Bronchial epithelial cell (primary cell): ENCODE measurements at regions not wholly inside any gene's neighbourhood (a gene's known extent, or its start where the extent isn't known, plus 50 kb on each side); places are given as distances from the start of the nearest gene placed in this dataset.
"Not testable (repeated sequence)": the region's sequence is repeated elsewhere in the genome, so short reads cannot be mapped to it uniquely, and the experiment has no call there.

Source experiments
- DNase-seq: peaks from one replicate; pipeline ENCODE4 v3.0.0-alpha.2; 2010; ENCODE audit warnings: low read depth
- FAIRE-seq: peaks from 2 replicates; lab custom pipeline; 2011; peaks lifted over from hg19 to GRCh38; lab: Jason Lieb, UNC
- H3K27me3 ChIP-seq: 2 replicates; pipeline ENCODE4 v1.5.1; 2011; ENCODE audit warnings: low read length; ENCODE audit not compliant: control insufficient read depth, insufficient read depth
- H3K36me3 ChIP-seq: 2 replicates; pipeline ENCODE4 v1.5.1; 2011; ENCODE audit warnings: low read length; ENCODE audit not compliant: control insufficient read depth, insufficient read depth
- H3K4me3 ChIP-seq: 2 replicates; pipeline ENCODE4 v1.5.1; 2011; ENCODE audit warnings: mild to moderate bottlenecking, low read depth, low read length, control low read depth
- TF ChIP-seq, protein P1 (sequence below): IDR thresholded peaks from 2 replicates; pipeline ENCODE4 v1.5.1; 2011; ENCODE audit warnings: mild to moderate bottlenecking, moderate library complexity, low read length, control low read depth, inconsistent platforms; ENCODE audit not compliant: insufficient read depth, severe bottlenecking

DNA sequence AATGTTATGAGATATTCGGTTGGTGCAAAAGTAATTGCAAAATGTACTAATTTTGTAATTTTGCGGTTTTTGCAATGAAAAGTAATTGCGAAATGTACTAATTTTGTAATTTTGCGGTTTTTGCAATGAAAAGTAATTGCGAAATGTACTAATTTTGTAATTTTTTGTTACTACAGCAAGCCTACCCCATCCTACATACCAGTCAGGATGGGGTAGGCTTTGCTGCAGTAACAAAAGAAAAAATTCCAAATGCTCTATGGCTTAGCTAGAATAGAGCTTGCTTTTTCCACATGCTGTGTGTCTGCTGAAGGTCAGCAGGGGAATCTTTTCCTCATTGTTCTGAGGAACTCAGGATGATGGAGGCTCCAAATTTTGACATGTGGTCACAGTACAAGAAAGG is 83.3 kb upstream of the GPRC5B start:
- no peak for FAIRE-seq
- Histone ChIP-seq H3K4me3 (no peak overlapping the region), H3K27me3 (no peaks in the 10 kb centered on the region), H3K36me3 (no peaks in the 10 kb centered on the region)
- TF ChIP-seq, protein P1, sequence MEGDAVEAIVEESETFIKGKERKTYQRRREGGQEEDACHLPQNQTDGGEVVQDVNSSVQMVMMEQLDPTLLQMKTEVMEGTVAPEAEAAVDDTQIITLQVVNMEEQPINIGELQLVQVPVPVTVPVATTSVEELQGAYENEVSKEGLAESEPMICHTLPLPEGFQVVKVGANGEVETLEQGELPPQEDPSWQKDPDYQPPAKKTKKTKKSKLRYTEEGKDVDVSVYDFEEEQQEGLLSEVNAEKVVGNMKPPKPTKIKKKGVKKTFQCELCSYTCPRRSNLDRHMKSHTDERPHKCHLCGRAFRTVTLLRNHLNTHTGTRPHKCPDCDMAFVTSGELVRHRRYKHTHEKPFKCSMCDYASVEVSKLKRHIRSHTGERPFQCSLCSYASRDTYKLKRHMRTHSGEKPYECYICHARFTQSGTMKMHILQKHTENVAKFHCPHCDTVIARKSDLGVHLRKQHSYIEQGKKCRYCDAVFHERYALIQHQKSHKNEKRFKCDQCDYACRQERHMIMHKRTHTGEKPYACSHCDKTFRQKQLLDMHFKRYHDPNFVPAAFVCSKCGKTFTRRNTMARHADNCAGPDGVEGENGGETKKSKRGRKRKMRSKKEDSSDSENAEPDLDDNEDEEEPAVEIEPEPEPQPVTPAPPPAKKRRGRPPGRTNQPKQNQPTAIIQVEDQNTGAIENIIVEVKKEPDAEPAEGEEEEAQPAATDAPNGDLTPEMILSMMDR: no peak
- DNase-seq: no peak

DNA sequence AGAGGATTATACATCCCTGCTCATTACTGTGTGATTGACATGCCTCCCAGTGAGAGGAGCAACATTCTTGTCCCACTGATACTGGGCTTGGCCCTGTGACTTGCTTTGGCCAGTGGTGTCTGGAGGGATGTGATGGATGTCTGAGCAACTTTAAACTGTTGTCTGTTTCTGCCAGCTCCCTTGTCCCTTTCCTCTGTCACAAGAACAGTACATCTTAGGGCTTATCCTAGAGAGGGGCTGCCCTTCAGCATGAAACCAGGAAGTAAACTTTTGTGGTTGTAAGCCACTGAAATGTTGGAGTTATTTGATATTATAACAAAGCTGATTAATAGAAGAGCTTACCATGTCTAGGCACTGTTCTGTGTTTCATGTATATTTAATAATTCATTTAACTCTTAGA is 82.9 kb upstream of the GPRC5B start:
- no peak for FAIRE-seq
- H3K4me3 ChIP-seq: no peak overlapping the region
- TF ChIP-seq, protein P1: no peak
- no peaks in the 10 kb centered on the region for H3K27me3 ChIP-seq
- H3K36me3 ChIP-seq: no peaks in the 10 kb centered on the region
- DNase-seq: no peak

DNA sequence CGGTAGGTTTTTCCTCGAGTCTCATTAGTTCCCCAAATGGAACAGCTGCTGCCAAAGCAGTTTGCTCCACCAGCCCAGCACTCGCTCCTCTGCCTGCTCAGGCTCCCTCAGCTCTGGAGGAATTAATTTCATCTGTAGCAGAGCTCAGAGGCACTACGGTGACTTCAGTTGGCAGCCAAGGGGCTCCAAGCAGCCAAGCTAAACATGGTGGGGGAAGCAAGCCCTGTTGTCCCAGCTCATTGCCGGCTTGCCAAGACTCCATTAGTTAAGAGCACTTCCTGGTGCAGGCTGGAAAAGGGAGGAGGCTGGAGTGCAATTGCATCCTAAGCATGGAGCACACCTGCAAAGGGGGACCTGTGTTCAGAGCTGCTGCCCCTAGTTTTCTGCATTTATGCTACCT is 78.7 kb upstream of the GPRC5B start:
- no peaks in the 10 kb centered on the region for H3K27me3 ChIP-seq
- no peak overlapping the region for H3K4me3 ChIP-seq
- no peaks in the 10 kb centered on the region for H3K36me3 ChIP-seq
- no peak for FAIRE-seq
- no peak for DNase-seq
- TF ChIP-seq, protein P1: no peak

DNA sequence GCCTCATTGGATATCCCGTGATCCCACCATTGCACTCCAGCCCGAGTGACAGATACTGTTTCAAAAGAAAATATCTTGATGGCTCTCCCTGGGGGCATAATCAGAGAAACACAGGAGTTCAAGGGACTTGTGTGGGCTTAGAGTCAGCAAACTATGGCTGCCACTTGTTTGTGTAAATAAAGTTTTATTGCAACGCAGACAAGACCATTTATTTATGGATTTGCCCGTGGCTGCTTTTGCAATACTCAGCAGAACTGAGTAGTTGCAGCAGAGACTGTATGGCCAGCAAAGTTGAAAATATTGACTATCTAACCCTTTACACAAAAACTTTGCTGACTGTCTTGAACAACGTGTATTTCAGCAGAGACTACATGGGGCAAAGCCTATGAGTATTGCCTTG is 75.5 kb upstream of the GPRC5B start:
- Histone ChIP-seq H3K27me3 (no peaks in the 10 kb centered on the region), H3K4me3 (no peak overlapping the region), H3K36me3 (no peaks in the 10 kb centered on the region)
- no peak for DNase-seq
- TF ChIP-seq, protein P1: no peak
- FAIRE-seq: no peak

DNA sequence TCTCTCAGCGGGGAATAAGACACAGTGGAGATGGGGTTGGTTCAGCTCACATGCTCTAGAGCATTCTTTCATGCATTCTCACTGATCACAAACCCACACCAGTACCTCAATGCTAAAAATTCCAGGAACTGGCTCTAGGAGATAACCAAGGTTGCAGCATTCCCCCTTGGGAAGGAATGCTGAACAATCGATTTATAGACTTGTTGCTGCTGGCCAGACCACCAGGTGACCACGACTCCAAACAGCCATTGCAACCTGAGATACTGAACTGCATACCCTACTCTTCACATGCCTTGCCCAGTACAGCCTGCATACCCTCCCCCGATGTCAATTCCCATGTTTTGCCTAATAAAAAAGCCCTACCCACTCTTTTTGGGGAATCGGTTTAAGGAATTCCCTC is 75.1 kb upstream of the GPRC5B start:
- H3K4me3 ChIP-seq: no peak overlapping the region
- TF ChIP-seq, protein P1: no peak
- no peaks in the 10 kb centered on the region for H3K27me3 ChIP-seq
- DNase-seq (no peak), FAIRE-seq (no peak)
- no peaks in the 10 kb centered on the region for H3K36me3 ChIP-seq

DNA sequence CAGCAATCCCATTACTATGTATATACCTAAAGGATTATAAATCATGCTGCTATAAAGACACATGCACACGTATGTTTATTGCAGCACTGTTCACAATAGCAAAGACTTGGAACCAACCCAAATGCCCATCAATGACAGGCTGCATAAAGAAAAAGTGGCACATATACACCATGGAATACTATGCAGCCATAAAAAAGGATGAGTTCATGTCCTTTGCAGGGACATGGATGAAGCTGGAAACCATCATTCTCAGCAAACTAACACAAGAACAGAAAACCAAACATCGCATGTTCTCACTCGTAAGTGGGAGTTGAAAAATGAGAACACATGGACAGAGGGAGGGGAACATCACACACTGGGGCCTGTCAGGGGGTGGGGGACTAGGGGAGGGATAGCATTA is 71.2 kb upstream of the GPRC5B start:
- not testable (repeated sequence) for DNase-seq, FAIRE-seq, H3K36me3 ChIP-seq, H3K4me3 ChIP-seq, H3K27me3 ChIP-seq

DNA sequence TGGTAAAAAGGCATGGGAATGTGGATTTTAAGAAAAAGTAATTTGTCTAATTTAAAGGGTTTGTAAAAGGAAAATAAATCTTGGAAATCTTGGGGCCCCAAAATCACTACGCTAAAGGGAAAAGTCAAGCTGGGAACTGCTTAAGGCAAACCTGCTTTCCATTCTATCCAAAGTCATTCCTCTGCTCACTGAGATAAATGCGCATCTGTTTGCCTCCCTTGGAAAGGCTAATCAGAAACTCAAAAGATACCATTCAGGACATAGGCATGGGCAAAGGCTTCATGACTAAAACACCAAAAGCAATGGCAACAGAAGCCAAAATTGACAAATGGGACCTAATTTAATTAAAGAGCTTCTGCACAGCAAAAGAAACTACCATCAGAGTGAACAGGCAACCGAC is 70.4 kb upstream of the GPRC5B start:
- not testable (repeated sequence) for FAIRE-seq, H3K27me3 ChIP-seq, DNase-seq, H3K36me3 ChIP-seq, H3K4me3 ChIP-seq
